Glomerular visceral epithelial cell (primary cell): ENCODE measurements at regions not wholly inside any gene's neighbourhood (a gene's known extent, or its start where the extent isn't known, plus 50 kb on each side); places are given as distances from the start of the nearest gene placed in this dataset.

Source experiments
- DNase-seq: peaks from one replicate; pipeline ENCODE4 v3.0.0-alpha.2; 2016; ENCODE audit errors: extremely low spot score

DNA sequence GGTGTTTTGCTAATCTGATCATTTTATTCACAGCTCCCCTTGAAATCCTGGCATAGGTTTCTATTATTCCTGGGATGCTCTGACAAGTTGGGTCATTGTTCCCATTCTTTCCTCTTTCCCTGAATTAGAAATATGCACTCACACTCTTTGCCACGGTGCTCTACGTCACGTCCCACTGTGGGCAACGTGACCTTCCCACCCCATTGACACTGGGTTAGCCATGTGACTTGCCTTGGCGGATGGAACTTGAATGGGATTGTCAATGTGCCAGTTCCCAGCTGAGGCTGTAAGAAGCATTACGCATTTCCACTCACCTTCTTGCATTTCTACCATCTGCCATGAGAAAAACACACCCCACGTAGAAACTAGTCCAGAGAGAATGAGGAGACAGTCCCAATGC lies 492.4 kb downstream of the SHISA9 start:
- no peak for DNase-seq

DNA sequence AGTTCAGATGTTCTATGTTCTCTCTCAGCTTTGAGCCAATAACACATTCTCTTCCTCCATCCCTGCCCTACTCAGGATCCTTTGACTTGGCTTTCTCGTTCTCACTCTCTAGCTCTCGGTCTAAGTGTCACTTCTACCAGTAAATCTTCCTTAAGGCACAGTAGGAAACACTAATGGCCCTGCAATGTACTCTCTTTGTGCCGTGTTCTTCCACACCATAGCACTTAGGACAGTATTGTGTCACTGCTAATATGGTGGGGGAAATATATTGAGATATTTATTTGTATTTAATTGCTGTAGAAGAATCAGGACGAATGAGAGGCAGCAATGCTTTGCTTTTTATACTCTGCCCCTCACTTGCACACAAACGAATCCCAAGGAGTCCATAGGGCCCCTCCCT lies 493.1 kb downstream of the SHISA9 start:
- no peak for DNase-seq

GRCh38 chr16:13397126-13397525 lies 495.7 kb downstream of the SHISA9 start:
- no peak for DNase-seq

GRCh38 chr16:13401641-13402040 lies 500.2 kb downstream of the SHISA9 start:
- DNase-seq: peak; percentile 97

- DNase-seq: peak; percentile 88
Observed at GRCh38 chr16:13402601-13403000, 501.2 kb downstream of the SHISA9 start.

DNA sequence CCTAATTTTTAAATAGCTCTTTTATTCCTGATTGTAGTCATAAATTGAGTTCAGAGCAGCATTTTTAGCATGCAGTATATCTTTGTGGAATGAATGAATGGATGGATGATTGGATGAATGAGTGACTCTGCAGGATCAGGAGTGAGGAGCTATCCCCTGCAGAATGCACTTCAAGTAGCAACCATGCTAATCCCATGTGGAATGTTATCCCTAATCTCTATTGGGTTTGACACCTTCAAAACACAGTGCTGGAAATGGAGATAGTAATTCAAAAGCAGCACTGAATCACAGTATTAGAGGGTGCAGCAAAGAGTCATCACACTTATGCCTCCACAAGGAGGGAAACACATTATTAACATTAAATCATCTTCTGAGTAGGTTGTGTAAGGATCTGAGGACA lies 501.9 kb downstream of the SHISA9 start:
- DNase-seq: no peak

DNA sequence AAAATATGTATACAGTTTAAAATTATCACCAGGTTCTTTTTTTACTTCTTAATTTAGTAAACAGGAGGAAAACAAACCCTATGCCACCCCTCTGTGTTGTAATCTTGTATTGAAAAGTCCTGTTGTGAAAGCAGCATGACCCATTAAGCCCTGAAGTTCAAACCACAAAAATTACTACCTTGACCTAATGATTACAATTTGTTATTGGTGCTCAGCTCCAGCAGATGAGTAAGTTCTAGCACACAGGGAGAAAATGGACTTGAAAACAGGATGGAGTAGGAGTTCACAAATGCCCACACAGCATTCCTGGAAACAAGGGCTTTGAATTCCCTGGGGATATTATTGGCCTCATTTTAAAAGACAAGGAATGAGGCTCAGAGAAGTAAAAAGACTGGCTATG lies 505.8 kb upstream of the ERCC4 start:
- DNase-seq: no peak

- DNase-seq: no peak
Observed at GRCh38 chr16:13419589-13419988, 500.4 kb upstream of the ERCC4 start.

GRCh38 chr16:13421726-13422125 lies 498.2 kb upstream of the ERCC4 start:
- DNase-seq: peak; percentile 77

DNA sequence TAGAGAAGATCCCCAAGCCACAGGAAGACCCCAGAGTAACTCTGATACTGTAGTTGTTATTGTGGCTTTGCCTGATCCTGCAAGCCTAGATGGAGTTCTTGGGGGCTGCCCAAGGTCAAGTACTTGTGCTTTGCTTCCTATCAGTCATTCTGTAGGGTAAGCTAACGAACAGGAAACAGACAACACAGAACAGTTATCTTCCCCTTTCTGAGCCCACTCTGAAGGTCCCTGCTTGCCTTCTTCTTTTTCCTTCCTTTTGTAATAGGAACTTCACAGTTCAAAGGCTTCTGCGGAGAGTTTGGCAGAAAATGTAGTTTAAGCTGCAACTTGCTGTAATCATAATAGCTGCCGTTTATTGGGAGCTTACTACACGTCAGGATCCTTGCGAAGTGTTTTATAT lies 494.1 kb upstream of the ERCC4 start:
- no peak for DNase-seq

DNA sequence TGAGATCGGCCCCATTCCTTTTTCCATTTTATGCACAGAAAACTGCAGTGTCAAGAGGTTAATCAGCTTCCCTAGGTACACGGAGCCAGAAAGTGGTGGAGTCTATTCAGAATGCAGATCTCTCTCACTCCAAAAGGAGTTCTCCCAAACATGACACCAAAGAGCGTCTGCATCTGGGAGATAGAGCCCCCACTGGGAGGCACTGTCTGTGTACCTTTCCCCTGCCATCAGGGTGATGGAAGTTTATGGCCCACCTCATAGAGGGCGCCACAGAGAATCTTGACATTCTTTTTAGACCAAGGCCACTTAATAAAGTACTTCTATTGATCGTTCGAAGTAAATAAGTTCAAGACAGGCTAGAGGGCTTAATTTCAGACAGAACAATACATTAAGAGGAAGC lies 493.7 kb upstream of the ERCC4 start:
- no peak for DNase-seq

DNA sequence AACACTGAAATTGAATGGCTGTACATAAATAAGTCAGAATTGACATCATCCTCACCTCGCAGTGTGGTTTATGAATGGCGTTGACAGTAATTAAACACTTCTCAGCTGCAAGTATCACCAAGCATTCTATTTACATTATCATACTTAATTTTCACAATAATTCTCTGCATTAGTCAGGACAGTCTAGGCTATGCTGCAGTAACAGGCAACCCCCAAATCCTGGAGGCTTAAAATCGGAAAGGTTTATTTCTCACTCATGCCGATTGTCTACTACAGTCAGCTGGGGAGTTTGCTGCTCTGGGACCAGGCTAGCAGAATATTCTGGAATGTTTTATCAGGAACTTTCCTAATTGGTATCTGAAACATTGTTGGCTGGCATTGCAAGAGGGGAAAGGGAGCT lies 493.2 kb upstream of the ERCC4 start:
- DNase-seq: no peak

- no peak for DNase-seq
Observed at GRCh38 chr16:13427943-13428342, 492.0 kb upstream of the ERCC4 start.

DNA sequence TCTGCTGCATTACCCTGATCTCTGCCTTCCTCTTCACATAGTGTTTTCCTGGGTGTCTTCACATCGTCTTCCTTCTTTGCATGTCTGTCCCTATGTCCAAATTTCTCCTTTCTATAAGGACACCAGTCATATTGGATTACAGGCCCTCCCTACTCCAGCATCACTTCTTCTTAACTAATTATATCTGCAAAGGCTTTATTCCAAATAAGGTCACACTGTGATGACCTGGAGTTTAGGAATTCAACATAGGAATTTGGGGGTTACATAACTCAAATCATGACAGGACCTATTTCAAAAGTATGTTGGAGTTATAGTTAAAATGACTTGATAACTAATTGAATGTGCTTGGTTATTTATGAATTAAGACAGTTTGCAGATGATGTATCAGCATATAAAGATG lies 490.5 kb upstream of the ERCC4 start:
- DNase-seq: peak; percentile 53

DNA sequence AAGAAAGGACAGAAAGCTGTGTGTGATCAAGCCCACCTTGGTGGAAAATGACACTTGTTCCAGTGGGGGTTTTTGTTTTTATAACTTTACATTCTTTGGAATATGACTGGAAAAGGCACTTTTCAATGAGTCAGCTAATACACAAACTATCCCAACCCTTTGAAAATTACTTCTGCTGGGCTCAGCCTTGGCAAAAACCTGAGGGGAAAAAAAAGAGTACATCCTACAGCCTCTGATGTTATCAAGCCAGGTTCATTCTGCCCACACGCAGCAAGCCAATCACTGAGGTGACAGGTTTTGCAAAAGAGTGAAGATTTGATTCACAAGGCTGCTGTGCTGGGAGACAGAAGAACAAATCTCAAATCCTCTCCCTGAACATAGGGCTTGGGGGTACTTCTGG lies 484.5 kb upstream of the ERCC4 start:
- DNase-seq: peak; percentile 58

DNA sequence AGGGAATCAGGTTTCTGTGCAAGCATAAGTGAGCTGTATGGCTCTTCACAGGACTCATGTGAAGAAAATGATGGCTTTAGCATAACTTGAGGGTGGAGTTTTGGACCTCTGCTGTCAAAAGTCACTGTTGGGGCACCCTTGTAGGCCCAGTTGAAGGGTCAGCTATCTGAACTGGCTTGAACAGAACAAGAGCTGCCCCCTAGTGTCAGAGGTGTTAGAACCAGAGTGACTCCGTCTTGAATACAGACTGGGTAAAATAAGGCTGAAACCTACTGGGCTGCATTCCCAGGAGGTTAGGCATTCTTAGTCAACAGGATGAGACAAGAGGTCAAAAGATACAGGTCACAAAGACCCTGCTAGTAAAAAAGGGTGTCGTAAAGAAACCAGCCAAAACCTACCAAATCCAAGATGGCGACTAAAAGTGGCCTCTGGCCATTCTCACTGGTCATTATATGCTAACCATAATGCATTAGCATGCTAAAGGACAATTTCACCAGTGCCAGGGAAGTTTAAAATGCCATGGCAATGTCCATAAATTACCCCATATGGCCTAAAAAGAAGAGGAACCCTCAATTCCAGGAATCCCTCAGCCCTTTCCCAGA lies 484.0 kb upstream of the ERCC4 start:
- DNase-seq: no peak

- peak; percentile 98 for DNase-seq
Observed at GRCh38 chr16:13436641-13437412, 483.1 kb upstream of the ERCC4 start.

DNA sequence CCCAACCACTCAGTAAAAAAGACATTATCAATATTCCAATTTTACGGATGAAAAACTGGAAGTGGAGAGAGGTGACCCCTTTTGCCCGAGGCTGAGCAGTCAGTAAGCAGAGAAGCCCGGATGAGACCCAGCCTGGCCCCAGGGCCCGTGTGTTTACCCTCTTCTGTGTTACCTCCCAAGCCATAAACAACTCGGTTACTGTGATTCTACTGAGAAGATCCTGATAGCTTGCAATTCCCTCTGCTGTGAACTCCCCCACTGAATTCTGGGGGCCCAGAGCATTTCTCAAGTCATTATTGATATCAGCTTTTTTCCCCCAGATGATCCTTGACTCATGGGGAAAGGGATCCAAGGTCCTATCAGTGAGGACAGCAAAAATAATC lies 482.6 kb upstream of the ERCC4 start:
- DNase-seq: no peak

GRCh38 chr16:13438064-13438463 lies 481.9 kb upstream of the ERCC4 start:
- no peak for DNase-seq

DNA sequence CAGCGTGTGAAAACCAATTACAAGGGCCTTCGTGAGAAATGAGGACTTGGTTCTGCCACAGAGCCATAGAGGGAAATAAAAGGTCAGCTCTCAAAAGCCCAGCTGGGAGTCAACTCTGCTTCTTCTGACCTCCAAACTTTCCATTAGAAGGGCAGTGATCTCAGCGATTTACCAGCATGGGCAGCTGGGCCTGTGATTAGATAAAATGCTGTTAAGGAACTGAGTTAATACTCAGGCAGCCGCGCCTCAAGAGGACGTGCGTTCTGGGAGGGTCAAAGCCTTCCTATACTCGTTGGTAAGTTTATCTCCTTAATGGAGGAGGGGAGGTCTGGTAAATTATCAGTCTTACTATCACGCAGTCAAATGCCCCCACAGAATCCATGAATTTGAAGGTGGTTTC lies 480.2 kb upstream of the ERCC4 start:
- no peak for DNase-seq

DNA sequence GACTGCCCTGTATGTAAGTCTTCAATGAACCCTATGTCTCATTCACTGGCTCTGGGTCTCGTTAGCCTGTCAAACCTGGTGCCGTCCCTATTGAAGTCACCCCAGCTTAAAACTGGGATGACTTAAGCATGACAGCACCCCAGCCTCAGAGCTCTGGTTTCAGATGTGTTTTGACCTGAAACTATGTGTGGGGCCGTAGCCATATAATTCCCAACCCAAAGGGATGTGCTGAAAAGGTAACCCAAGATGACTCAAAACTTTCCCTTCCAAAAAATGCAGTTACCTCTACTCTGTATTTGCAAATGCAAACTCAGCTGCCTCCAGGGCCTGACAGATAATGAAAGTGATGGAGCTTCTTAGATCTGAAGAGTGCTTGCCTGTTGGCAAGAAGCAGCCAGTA lies 478.3 kb upstream of the ERCC4 start:
- DNase-seq: no peak

DNA sequence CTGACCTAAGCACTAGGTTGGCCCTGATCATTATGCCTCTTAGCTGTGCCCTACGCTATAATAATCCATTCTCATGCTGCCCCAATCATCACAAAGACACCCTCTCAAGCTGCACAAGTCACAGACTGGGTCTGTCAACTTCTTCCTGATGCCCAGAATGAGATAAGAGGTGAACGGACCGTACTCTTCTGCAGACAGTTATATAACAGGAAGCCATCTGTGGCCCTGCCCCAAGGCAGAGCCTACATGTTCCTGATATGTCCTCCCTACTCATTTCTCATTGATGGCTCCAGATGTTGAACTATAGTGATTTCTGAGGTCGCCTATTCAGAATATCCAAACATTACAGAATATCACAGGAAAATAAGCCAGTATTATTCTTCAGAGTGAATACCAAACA lies 471.6 kb upstream of the ERCC4 start:
- no peak for DNase-seq

- DNase-seq: peak; percentile 68
Observed at GRCh38 chr16:13453325-13453724, 466.6 kb upstream of the ERCC4 start.
